GM19035 (cell line): ENCODE measurements at regions not wholly inside any gene's neighbourhood (a gene's known extent, or its start where the extent isn't known, plus 50 kb on each side); places are given as distances from the start of the nearest gene placed in this dataset.

Experiments used
- ATAC-seq: cut with Tn5 transposase; IDR thresholded peaks from one replicate; pipeline ENCODE4 v1.9.1; 2021; ENCODE audit not compliant: unreplicated experiment

DNA sequence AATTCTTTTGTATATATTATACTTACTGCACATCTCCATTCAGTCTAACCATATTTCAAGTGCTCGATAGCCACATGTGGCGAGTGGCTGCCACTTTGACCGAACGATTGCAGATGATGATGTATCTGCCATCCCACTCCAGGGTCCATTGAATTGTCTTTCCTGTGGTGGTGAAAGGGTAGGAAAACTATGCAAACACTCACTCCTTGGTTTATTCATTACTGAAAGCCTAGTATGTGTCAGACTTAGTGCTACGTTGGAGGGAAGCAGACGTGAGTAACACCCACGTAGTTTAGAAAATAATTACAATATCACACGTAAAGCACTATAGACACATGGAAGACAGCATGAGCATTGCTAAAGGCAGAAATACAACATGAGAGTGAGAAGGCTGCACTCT, 353.7 kb downstream of the CSNK1G3 start:
- ATAC-seq = no peak

DNA sequence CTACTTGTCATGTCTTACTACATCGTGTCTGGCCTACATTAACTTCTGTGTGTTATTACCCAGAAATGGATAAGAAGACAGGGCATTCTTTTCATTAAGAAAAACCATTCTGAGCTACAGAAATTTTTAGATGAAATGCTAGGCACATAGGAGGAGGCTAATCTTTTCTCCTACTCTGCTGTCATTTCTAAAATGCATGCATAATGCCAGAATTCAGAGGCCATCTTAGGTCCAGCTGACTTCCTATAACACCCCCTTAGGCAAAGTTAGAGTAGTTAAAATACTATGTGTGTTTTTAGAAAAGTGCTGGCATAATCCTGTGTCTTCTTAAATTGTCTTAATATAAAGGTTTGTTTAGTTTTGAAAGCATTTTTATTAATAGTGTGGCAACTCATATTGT, 352.6 kb downstream of the CSNK1G3 start:
- ATAC-seq = no peak

DNA sequence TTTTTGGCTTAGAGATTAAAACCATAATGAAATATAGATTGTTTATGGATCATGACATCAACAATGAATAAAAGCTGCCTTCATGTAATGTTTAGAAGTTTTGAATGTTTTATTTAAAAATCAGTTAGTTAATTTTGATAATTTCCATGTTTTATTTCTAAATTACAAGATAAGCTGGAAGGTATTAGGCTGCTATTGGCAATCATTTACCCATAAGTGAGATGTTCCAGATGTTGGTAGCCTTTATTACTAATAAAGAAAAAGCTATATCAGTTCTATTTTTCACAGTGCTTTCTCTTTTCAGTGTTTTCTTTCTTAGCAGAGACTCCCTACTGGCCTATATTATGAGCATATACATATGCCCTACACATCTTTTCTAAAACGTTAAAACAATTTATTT, 347.0 kb downstream of the CSNK1G3 start:
- no peak for ATAC-seq

DNA sequence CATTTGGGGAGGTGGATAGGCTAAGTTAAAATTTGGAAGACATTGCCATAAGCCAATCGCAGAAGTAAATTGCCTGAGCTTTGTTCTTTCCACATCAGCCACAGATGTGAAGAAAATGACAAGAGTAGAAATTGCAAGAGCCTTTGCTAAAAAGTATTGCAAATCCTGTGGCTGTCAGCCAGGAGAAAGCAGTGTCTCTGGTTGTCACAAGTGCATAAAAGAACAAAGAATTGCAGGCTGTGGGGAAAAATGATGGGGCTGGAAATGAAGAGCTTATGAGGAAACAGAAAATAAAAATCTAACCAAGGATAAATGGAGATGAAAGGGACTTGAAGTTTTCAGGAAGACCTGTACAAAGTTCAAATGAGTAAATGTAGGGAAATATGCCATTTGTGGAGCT, 344.8 kb downstream of the CSNK1G3 start:
- no peak for ATAC-seq

DNA sequence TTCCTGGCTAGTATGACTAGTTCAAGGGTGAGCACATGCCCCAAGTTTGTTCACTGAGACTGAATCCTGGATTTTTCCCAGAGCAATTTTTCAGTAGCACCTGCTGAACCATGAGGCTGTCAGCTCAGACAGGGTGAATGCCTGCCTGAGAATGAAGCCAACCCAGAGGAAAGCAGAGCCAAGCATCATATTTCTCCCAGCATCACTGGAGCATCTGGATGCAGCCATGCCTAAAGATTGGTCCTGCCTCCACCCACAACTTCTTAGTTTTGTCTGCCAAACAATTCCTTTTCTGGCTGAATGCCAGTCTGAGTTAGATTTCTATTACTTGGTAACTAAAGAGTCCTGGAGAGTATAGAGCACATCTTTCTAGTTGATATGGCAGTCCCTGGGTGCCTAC, 343.6 kb downstream of the CSNK1G3 start:
- ATAC-seq = no peak

DNA sequence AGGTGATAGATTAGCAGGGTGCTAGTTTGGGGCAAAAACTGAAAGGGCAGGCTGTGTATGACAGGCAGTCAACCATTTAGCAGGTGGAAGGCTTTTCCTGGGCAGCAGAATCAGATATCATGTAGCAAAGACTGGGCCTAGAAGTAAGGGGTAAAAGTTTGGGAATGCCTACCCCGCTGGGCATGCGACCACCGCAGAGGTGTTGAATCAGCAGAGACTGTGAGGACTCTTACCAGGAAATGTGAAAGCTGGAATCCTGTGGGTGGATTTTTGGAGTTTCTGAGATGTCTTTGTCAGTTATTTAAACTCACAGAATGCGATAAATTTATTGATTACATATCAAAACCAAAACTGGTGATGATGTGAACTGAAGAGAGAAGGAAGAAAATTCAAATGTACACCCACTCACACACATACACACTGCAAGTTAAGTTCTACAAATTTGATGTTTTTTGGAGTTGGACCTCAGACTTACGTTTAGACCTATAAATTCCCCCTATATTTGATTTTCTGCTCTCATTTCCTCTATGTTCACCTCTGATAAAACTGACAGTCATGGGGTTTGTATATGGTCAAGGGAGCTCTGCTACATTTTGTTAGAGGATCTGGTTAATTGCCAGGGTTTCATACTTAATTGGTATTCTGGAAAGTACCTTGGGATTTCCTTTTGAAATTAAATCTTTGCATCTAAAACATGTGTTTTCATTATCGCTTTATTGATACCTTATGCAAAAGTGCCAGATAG, 333.6 kb downstream of the CSNK1G3 start:
- ATAC-seq = no peak

DNA sequence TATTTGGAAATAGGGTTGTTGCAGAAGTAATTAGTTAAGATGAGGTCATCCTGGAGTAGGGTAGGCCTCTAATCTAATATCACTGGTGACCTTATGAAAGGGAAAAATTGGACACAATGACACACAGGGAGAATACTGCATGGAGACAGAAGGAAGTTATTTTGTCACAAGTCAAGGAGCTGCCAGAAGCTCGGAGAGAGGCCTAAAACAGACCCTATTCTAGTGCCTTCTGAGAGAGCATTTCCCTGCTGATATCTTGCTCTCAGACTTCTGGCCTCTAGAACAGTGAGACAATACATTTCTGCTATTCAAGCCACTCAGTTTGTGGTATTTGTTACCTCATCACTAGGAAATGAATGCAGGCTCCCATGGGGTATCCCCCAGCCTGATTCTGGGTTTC, 332.9 kb downstream of the CSNK1G3 start:
- no peak for ATAC-seq

DNA sequence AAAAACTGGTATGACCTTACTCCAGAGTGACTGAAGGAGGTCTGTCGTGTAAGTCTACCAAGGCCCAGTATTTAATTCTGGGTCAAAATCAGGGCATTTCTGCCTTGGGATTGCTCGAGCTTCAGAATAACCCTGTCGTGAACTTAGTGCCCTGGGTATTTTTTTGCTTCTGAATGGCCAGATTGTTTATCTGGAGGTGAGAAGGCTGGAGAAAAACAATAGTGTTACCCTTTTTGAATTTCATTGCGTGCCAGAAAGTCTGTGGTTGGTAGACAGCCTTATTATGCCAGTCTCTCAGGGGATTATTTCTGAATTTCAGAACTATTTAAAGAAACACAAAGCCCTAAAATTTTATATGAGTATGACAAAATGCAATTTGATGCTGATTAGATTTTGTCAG, 323.4 kb downstream of the CSNK1G3 start:
- no peak for ATAC-seq

DNA sequence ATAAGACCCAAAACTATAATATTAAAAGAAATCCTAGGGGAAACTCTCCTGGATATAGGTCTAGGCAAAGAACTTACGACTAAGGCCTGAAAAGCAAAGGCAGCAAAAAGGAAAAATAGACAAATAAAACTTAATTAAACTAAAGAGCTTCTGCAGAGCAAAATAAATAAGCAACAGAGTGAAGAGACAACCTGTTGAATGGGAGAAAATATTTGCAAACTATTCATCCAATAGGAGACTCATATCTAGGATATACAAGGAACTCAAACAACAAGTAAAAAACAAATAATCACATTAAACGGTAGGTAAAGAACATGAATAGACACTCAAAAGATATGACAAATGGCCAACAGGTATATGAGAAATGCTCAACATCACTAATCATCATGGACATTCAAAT, 318.6 kb downstream of the CSNK1G3 start:
- no peak for ATAC-seq

DNA sequence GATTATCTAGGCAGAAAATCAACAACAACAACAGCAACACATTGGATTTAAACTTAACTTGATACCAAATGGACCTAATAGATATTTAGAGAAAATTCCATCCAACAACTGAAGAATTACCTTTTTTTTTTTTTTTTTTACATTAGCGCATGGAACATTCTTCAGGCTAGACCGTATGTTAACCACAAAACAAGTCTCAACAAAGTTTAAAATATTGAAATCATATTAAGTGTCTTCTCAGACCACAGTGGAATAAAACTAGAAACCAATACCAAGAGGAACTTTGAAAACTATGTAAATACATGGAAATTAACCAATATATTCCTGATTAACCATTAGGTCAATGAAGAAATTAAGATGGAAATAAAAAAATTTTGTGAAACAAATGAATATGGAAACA, 315.8 kb downstream of the CSNK1G3 start:
- no peak for ATAC-seq

DNA sequence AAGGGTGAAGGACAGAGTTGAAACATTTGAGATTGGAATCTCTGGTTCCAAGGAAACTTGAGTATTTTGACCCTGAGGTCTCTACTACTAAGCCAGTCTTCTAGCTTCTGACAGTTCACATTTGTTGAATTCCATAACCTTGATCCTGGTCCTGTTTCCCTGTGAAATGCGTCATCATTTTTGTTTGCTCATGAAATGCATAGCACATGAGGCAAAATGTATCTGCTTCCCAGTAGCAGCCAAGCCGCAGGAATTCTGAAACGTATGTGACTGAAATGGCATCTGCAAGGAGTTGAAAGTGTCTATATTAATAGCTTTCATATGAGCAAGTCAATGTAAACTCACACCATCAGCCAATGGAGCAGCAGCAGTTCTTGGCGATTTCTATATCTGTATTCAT, 307.9 kb downstream of the CSNK1G3 start:
- ATAC-seq = no peak

DNA sequence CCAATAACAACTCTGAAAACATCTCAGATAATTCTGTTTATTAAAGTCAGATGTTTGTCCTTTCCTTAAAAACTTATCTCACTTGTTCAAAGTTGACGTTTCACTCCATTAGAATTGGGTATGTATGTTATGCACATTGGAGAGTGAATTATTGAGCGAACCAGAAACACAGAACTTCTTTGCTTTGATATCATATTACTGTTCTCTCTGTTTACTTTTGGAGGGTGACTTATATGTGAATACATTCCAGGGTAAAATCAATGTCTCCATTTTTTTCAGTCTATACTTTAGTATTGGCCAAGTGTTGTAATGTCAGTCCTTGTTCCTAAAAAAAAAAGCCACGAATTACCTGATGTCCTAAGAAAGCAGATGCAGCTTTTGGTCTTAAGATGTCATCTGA, 307.4 kb downstream of the CSNK1G3 start:
- no peak for ATAC-seq

DNA sequence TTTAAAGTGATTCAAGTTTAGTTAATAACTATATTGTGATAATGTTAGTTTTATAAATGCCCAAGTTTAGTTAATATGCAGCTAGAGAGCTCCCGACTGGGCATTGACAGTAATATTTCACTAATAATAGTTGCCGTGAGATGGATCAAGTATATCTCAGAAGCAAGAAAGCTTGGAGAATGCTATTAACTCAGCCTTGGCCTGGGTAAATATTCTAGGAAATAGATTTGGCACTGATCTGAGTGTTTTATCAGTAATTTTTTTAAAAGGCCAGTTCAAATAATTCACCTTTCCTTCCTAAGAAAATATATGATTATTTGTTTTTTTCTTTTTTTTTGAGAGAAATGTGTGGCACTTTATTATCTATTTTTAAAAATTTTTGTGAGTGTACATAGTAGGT, 305.3 kb downstream of the CSNK1G3 start:
- no peak for ATAC-seq

DNA sequence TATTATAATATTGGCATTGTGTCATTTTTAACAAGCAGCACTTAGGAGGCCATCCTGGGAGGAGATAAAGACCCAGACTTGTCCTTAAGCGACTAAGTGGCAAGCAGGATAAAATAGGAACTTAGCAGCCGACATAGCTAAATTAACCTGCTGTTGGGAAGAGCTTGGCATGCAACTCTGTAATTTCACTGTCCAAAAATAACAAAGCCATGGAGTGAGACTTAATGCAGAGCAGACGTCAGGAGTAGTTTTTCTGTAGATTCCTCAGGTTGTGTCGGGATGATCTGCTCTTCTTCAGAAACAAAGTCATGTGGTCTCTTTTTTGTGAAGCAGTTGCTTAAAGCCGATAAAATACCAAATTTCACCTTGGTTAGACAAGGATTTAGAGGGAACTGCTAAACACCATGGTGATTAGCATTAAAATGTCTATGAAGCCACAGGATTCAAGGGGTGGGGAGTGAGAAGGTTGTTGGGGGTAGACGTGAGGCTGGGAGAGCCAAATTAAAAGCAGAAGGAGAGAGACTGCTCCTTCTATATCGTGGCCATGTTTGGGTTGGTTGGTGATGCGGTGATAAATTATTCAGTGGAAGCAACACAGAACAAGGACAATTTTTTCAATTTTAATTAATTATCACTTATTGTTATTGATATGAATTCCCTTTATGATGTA, 303.0 kb downstream of the CSNK1G3 start:
- ATAC-seq = no peak

DNA sequence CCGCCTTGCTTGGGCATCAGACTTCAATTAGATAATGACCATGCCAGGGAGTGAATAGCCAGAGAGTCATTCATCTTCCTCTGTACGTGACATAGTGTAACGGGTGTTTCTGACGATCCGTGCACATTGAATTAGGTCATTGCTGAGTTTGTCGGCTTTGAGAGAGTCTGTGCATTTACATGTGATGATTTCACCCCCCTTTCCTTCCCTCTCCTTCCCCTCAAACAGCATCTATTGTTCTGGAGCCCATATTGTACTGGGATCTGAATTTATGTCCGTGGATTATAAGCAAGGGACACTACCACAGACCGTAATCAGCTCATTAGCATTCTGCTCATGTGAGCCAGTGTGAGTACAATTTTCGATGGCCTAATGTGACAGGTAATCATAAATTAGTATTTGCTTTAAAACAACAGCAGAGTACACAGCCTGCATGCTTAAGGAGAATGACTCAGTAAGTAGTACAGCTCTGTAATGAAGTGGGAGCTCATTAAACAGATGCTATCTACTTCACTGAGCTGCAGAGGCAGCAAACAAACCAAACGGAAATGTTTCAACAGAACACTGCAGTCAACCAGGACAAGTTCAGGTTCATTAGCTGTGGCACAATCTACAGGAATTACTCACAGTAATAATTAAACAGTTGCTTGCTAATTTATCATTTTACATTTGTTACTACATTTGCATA, 302.1 kb downstream of the CSNK1G3 start:
- ATAC-seq = peak; percentile 58

DNA sequence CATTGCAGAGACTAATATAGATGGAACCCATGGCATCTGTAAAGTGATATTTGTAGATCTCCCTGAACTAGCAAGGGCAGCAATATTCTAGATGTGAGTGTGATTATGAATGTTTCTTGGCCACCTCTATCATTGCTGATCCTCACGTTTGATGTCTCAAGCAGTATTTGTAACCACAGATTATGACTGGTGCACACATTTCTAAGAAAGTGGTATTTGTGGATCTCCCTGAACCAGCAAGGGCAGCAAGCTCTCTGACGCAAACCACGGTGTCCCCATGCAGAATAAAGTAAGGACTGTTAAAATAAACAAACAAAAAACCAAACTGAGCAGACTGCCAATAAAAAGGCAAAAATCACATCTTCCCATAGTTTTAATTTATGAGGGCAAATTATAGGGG, 301.3 kb downstream of the CSNK1G3 start:
- ATAC-seq = no peak

DNA sequence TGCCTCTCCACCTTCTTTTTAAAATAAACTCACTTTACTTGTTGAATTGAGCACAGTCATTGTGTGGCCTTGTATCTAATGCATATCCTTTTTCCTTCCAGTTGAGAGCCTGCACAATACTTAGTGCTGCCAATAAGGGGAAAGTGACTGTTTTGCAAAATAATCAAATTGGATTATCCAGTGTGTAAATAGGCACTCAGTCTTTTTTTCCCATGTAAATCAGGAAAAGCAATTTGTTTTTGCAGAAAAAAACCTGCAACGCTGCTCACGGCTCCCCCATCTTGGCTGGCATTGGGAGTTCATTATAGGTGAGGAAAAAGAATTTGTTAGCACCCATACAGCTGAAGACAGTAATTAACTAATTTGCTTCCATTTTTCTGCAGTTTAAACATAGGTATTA, 299.9 kb downstream of the CSNK1G3 start:
- ATAC-seq = no peak

DNA sequence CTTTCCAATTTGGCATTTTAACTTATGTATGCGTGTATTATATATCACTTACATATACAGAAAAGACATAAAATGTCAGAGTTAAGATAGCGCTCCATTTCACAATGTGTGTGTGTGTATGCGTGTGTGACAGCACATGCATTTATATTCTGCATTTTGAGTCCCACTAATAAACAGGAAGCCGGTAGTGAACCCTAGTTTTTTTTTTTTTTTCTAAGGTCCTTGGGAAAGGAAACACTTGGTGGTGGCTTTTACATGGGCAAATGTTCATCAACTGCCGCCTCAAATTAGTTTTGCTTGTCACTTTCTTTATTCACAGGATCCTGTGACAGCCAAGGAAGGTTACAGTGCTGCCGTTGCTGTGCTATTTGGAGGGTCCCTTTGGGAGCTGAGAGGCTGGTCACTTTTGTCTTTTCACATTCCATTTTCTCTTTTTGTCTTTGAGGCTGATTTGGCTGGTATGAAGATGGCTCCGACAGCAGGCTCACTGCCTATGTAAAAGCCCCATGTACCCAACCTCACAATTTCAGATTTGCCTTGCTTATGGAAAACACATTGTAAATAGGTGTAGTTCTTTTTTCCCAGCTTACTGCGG, 298.9 kb downstream of the CSNK1G3 start:
- no peak for ATAC-seq

DNA sequence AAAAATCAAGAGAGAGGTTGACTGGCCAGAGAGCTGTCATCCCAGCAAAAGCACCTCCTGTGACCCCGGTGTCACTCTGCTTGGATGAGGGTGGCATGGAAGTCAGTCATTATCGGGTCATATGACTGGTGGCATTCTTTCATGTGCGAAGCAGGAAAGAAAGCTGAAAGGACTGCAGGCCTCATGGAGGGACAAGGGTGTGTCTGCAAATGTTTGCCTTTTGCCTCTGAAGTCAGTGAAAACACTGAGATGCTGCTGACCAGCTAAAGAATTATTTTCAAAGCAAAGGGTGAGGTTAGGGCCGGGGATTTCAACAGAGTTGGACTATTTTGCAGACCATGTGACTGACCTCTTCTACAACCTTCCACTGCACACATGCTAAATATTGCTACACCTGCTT, 298.3 kb downstream of the CSNK1G3 start:
- no peak for ATAC-seq

DNA sequence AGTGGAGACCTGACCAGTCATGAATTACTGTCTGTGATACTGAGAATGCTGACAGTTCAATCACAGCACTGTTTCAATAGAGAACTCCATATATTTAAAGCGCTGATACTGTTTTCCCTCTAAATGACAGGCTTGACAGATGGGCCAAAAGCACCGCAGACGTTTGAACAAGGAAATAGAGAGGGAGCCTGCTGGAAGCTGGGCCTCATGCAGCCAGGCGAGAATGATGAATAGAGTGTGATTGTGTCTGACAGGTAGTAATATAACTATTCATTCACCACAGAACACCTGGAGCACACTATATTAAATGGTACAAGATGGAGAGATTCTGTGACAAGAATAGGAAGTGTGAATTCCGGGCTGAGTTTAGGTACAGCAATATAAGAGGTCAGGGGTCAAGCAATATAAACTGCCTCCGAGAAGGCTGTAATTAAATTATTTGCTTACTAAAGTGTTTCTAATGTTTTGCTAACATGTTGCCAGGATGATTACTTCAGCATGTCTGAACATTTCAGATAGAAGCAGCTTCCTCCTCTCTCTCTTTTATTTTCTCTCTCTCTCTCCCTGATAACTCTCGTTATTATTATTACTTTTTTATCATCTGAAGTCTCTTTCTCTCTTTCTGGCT, 297.7 kb downstream of the CSNK1G3 start:
- ATAC-seq = no peak
